HCT116 (cell line): ENCODE measurements at regions not wholly inside any gene's neighbourhood (a gene's known extent, or its start where the extent isn't known, plus 50 kb on each side); places are given as distances from the start of the nearest gene placed in this dataset.

Experiments used
- ATAC-seq: fragments of 200-7000 bp; cut with Tn5 transposase; 2 replicates; pipeline ENCODE4 v1.9.1; 2020; ENCODE audit warnings: mild to moderate bottlenecking, moderate library complexity
- BruUV-seq: library from RNA; stranded (reverse); fragments of 400-500 nt; replicated peaks from 2 replicates; lab custom pipeline; 2021; lab: Mats Ljungman, UMichigan
- CTCF ChIA-PET: fragments of 300-600 bp; sonication (Branson Sonifier 250); formaldehyde crosslinking; loops from one replicate; lab custom pipeline; 2021; ENCODE audit warnings: antibody characterized with exemption; lab: Charles Lee
- POLR2A ChIA-PET: fragments of 300-600, 350-600 bp; sonication (Branson Sonifier 250); formaldehyde crosslinking; loops from one replicate; lab custom pipeline; 2021; ENCODE audit warnings: antibody characterized with exemption; lab: Charles Lee
- RAD21 ChIA-PET, 2 experiments: fragments of 300-600 bp; sonication (Branson Sonifier 250); formaldehyde crosslinking; loops; one replicate each; lab custom pipeline; 2023; ENCODE audit warnings: low total read pairs in 2 of 2; ENCODE audit not compliant: uncharacterized antibody in 2 of 2, unreplicated experiment in 2 of 2, low non-redundant PET in 1 of 2; lab: Charles Lee
- DNase-seq: peaks from one replicate; pipeline ENCODE4 v3.0.0-alpha.2; 2010; ENCODE audit warnings: low read depth, low spot score
- H2AFZ ChIP-seq: fragments of 200-600 bp; shearing (Covaris generic), sonication (generic); 2 replicates; pipeline ENCODE4 v1.6.1; 2017; ENCODE audit warnings: low read depth, mixed run types, mixed read lengths, antibody characterized with exemption, low read length; ENCODE audit not compliant: poor library complexity, severe bottlenecking
- H3K27ac ChIP-seq: 2 replicates; pipeline ENCODE4 v1.5.1; 2012; ENCODE audit warnings: low read depth, low read length
- H3K27me3 ChIP-seq: fragments of 200-600 bp; sonication (generic); 2 replicates; pipeline ENCODE4 v1.6.1; 2016; ENCODE audit warnings: mixed run types, low read length, mixed read lengths; ENCODE audit not compliant: insufficient read depth
- H3K36me3 ChIP-seq, 2 experiments: fragments of 200-500 bp in 1 of 2; fragments of 200-600 bp in 1 of 2; sonication (Bioruptor generic) in 1 of 2; sonication (generic) in 1 of 2; 2 replicates each; pipeline versions ENCODE4 v1.5.1 to v1.6.1; 2014 to 2016; ENCODE audit warnings: low read length in 2 of 2, inconsistent platforms in 1 of 2, mixed read lengths in 1 of 2, mixed run types in 1 of 2; ENCODE audit not compliant: insufficient read depth in 2 of 2, control insufficient read depth in 1 of 2
- H3K4me1 ChIP-seq, 2 experiments: fragments of 200-600 bp in 1 of 2; sonication (generic) in 1 of 2; 2 replicates each; pipeline versions ENCODE4 v1.5.1 to v1.6.1; 2012 to 2017; ENCODE audit warnings: low read length in 2 of 2, inconsistent platforms in 1 of 2, mild to moderate bottlenecking in 1 of 2, mixed read lengths in 1 of 2, mixed run types in 1 of 2, moderate library complexity in 1 of 2; ENCODE audit not compliant: insufficient read depth in 2 of 2, control insufficient read depth in 1 of 2
- H3K4me2 ChIP-seq: fragments of 200-600 bp; sonication (generic); 2 replicates; pipeline ENCODE4 v1.6.1; 2017; ENCODE audit warnings: mixed run types, low read length, mixed read lengths
- H3K4me3 ChIP-seq, 2 experiments: fragments of 200-600 bp in 1 of 2; sonication (generic) in 1 of 2; replicated peaks in 1 of 2; 2 replicates each; pipeline ENCODE4 v1.5.1; 2011 to 2016; ENCODE audit warnings: low read length in 2 of 2, control low read depth in 1 of 2, low read depth in 1 of 2, mild to moderate bottlenecking in 1 of 2, mixed read lengths in 1 of 2, mixed run types in 1 of 2
- H3K79me2 ChIP-seq: fragments of 200-600 bp; sonication (generic); 2 replicates; pipeline ENCODE4 v1.6.1; 2017; ENCODE audit warnings: mild to moderate bottlenecking, mixed run types, low read length, moderate library complexity, mixed read lengths; ENCODE audit not compliant: insufficient read depth
- H3K9ac ChIP-seq: fragments of 200-600 bp; sonication (generic); 2 replicates; pipeline ENCODE4 v1.6.1; 2016; ENCODE audit warnings: low read length, mixed read lengths
- H3K9me2 ChIP-seq: fragments of 200-600 bp; sonication (generic), shearing (Covaris generic); 2 replicates; pipeline ENCODE4 v1.6.1; 2017; ENCODE audit warnings: mixed run types, mild to moderate bottlenecking, moderate library complexity; ENCODE audit not compliant: insufficient read depth
- H3K9me3 ChIP-seq, 2 experiments: fragments of 200-500 bp in 1 of 2; fragments of 200-600 bp in 1 of 2; sonication (Bioruptor generic) in 1 of 2; sonication (generic) in 1 of 2; 2 replicates each; pipeline ENCODE4 v1.6.1; 2014 to 2017; ENCODE audit warnings: low read length in 2 of 2, mixed read lengths in 2 of 2, inconsistent platforms in 1 of 2, low read depth in 1 of 2, mild to moderate bottlenecking in 1 of 2, mixed run types in 1 of 2, moderate library complexity in 1 of 2; ENCODE audit not compliant: control insufficient read depth in 1 of 2, insufficient read depth in 1 of 2
- H4K20me1 ChIP-seq: fragments of 200-600 bp; sonication (generic), shearing (Covaris generic); 2 replicates; pipeline ENCODE4 v1.6.1; 2017; ENCODE audit warnings: mixed run types, mild to moderate bottlenecking, moderate library complexity; ENCODE audit not compliant: insufficient read depth
- CBX3 ChIP-seq: IDR thresholded peaks from 2 replicates; pipeline ENCODE4 v1.6.1; 2012; ENCODE audit warnings: low read depth
- CEBPB ChIP-seq: IDR thresholded peaks from 2 replicates; pipeline ENCODE4 v1.6.1; 2012; ENCODE audit warnings: low read depth
- CTCF ChIP-seq, 3 experiments: fragments of 200-600 bp in 1 of 3; sonication (generic) in 1 of 3; IDR thresholded peaks in 2 of 3; conservative IDR thresholded peaks in 1 of 3; 2 replicates each; pipeline ENCODE4 v1.5.1; 2012 to 2017; ENCODE audit warnings: low read depth in 2 of 3, low read length in 2 of 3, antibody characterized with exemption in 1 of 3, borderline replicate concordance in 1 of 3, control low read depth in 1 of 3, mild to moderate bottlenecking in 1 of 3, mixed read lengths in 1 of 3, mixed run types in 1 of 3, moderate library complexity in 1 of 3; ENCODE audit not compliant: insufficient read depth in 1 of 3
- ELF1 ChIP-seq: IDR thresholded peaks from 2 replicates; pipeline ENCODE4 v1.6.1; 2012; ENCODE audit warnings: low read depth, borderline replicate concordance
- FOSL1 ChIP-seq: IDR thresholded peaks from 2 replicates; pipeline ENCODE4 v1.6.1; 2012; ENCODE audit warnings: low read depth
- JUND ChIP-seq: IDR thresholded peaks from 2 replicates; pipeline ENCODE4 v1.6.1; 2012
- POLR2A ChIP-seq: IDR thresholded peaks from 2 replicates; pipeline ENCODE4 v1.7.0; 2011; ENCODE audit warnings: borderline replicate concordance; ENCODE audit not compliant: insufficient read depth, insufficient read length; ENCODE audit errors: extremely low read depth
- POLR2AphosphoS5 ChIP-seq: IDR thresholded peaks from 2 replicates; pipeline ENCODE4 v1.6.1; 2011; ENCODE audit warnings: mild to moderate bottlenecking, low read depth, low read length, moderate library complexity
- RAD21 ChIP-seq: IDR thresholded peaks from 2 replicates; pipeline ENCODE4 v1.6.1; 2012; ENCODE audit warnings: low read depth, mild to moderate bottlenecking
- SP1 ChIP-seq: IDR thresholded peaks from 2 replicates; pipeline ENCODE4 v1.6.1; 2012; ENCODE audit warnings: low read depth
- SRF ChIP-seq: IDR thresholded peaks from 2 replicates; pipeline ENCODE4 v1.6.1; 2012; ENCODE audit warnings: low read depth
- TCF7L2 ChIP-seq: IDR thresholded peaks from 2 replicates; pipeline ENCODE4 v1.7.0; 2011; ENCODE audit warnings: borderline replicate concordance, inconsistent platforms; ENCODE audit not compliant: insufficient read depth, insufficient read length; ENCODE audit errors: extremely low read depth
- YY1 ChIP-seq: IDR thresholded peaks from 2 replicates; pipeline ENCODE4 v1.6.1; 2011; ENCODE audit warnings: low read length, low read depth, moderate library complexity, mild to moderate bottlenecking; ENCODE audit not compliant: insufficient replicate concordance; ENCODE audit errors: extremely low read depth
- ZBTB33 ChIP-seq: IDR thresholded peaks from 2 replicates; pipeline ENCODE4 v1.6.1; 2011; ENCODE audit warnings: mild to moderate bottlenecking, low read length, moderate library complexity; ENCODE audit not compliant: insufficient replicate concordance; ENCODE audit errors: extremely low read depth
- ZNF274 ChIP-seq: fragments of 200-500 bp; sonication (Bioruptor generic); IDR thresholded peaks from 2 replicates; pipeline ENCODE4 v1.6.1; 2014; ENCODE audit warnings: mild to moderate bottlenecking, low read depth, low read length, inconsistent platforms
- intact Hi-C: fragments of 100-400 bp; cut with micrococcal nuclease; formaldehyde crosslinking; loops from 2 replicates; pipeline ENCODE4 v1.10.0; 2022
- TF ChIP-seq, protein P1 (sequence below): IDR thresholded peaks from 2 replicates; pipeline ENCODE4 v1.6.1; 2012

DNA sequence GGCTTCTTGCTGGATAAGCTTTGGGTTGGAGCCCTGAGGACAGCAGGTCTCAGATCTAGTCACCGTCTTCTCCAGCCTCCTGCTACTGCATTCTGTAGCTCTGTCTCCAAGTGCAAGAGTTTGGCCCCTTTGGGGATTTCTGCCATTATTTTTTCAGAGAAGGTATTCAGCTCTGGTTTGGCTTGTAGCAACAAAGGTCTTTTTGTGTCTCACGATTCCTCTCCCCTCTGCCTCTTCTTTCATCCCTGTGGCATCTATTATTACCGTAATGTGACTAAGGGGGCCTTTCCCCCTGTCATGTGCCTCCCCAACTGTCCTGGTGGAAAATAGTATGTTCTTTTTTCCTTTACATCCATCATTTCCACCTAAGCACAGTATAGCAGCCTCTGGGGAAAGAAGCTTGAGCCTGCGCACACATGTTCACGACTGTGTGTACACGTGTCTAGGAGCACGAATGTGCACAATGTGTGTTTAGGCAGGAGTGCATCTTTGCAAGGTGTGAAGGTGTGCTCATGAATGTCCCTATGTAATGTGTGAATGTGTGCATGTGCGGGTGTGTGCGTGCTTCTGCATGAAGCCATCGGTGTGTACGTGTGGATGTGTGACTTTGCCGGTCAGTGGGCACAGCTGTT lies 273.9 kb downstream of the ZNF536 start:
- CTCF ChIA-PET, result no interaction called here
- DNase-seq (no peak), ATAC-seq (no peak)
- TF ChIP-seq CEBPB (no peak), CBX3 (no peak), SRF (no peak), SP1 (no peak), JUND (no peak), FOSL1 (no peak), POLR2AphosphoS5 (no peak), RAD21 (no peak), TCF7L2 (no peak), ELF1 (no peak), ZBTB33 (no peak), CTCF (IDR thresholded peaks at IDR 0.05 in 2 of 3, conservative IDR thresholded peaks at IDR 0.05 in 1 of 3; ENCODE audit: borderline replicate concordance in 1 of 3, insufficient read depth in 1 of 3, low read depth in 2 of 3, low read length in 2 of 3) (no peak), ZNF274 (no peak), POLR2A (no peak), YY1 (no peak)
- TF ChIP-seq, protein P1, sequence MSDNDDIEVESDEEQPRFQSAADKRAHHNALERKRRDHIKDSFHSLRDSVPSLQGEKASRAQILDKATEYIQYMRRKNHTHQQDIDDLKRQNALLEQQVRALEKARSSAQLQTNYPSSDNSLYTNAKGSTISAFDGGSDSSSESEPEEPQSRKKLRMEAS, result no peak
- Histone ChIP-seq H3K9ac (no peak overlapping the region), H3K79me2 (no peaks in the 10 kb centered on the region), H3K36me3 (no peaks in the 10 kb centered on the region), H2AFZ (no peak overlapping the region), H3K4me3 (no peak overlapping the region), H3K27ac (no peak overlapping the region), H3K9me2 (no peaks in the 10 kb centered on the region), H3K27me3 (peaks cover 4% of the 10 kb centered on the region; the same call in 1 of the 2 replicates), H4K20me1 (no peaks in the 10 kb centered on the region), H3K9me3 (no peaks in the 10 kb centered on the region), H3K4me2 (no peak overlapping the region), H3K4me1 (no peaks in the 10 kb centered on the region)
- RAD21 ChIA-PET, result no interaction called here
- POLR2A ChIA-PET, result no interaction called here
- BruUV-seq, result no TSS peak
- intact Hi-C loops, result no loop called here
